ENCODE measurements at regions not wholly inside any gene's neighbourhood (a gene's known extent, or its start where the extent isn't known, plus 50 kb on each side); places are given as distances from the start of the nearest gene placed in this dataset.
"Not testable (repeated sequence)": the region's sequence is repeated elsewhere in the genome, so short reads cannot be mapped to it uniquely, and the experiment has no call there.

DNA sequence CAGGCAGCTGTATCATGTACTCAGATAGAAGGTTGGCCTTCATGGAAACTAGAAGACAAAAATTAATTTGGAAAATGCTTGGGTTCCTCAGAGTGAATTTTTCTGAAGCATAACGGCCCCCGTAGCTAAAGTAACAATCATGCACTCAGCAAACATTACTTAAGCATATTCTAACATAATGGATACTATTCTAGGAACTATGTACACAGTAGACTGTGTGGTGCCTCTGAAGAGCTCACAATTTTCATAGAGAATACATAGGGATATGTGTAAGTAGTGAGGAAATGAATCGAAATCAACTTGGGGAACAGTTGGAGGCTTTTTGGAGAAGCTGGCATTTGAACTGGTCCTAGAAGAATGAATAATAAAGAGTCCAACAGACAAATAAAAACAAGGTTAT is 1045.0 kb downstream of the GLUD2 start:
- no peak for DNase-seq

DNA sequence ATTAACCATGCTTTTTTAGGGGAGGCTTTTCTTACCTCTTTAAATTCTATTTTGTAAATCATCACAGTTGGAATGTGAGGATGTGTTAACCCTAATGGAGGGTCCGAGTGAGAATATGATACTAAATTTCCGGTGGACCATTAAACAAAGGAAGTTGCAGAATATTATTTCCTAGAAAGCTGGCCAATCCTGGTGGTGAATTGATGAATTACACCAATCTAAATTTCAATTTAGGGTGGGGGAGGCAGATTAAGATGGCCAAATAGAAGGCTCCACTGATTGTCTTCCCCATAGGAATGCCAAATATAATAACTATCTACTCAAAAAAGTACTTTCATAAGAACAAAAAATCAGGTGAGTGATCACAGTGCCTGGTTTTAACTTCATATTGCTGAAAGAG is 1045.6 kb downstream of the GLUD2 start:
- no peak for DNase-seq

DNA sequence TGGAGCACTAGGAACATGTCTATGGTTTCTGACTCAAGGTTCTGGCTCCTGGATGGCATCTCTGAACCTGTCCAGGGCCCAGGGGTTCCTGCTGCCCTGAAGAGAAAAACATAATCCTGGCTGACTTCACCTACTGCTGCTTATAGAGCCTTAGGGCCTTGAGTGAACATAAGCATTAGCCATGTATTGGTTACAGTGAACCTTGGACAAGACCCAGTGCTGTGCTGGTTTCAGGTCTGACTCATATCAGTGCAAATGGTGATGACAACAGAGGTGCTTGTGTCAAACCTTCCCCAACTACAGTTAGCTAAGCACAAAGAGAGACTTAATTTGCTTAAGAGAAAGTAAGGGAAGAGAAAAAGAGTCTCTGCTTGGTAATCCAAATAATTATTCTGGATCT is 1047.2 kb downstream of the GLUD2 start:
- DNase-seq = no peak

DNA sequence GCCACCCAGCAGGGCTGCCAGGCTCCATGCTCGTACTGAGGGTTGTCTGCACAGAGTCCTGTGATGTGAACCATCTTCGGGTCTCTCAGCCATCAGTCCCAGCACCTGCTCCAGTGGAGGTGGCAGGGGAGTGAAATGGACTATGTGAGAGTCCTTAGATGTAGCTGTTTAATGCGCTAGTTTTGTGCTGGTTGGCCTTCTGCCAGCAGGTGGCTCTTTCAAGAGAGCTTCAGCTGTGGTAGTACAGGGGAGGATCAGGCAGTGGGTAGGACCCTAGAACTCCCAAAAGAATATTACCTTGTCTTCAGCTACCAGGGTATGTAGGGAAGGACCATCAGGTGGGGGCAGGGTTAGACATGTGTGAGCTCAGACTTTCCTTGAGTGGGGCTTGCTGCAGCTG is 1066.0 kb downstream of the GLUD2 start:
- no peak for DNase-seq

DNA sequence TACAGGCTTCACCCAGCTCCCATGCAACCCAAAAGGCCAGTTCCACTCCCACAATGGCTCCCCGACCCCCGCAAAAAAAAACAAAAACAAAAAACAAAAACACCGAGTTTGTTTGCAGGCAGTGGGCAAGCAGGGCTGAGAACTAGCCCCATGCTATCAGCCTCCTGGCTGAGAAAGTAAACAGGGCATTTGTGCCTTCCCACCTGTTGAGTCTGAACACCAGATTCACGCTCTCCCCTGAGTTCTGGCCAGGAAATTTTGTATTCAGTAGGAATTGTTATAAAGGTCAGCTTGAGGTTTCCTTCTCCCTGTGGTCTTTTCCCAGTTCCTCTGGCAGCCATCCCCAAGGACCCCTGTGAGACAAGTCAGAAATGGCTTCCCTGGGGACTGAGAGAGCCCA is 1066.5 kb downstream of the GLUD2 start:
- no peak for DNase-seq

DNA sequence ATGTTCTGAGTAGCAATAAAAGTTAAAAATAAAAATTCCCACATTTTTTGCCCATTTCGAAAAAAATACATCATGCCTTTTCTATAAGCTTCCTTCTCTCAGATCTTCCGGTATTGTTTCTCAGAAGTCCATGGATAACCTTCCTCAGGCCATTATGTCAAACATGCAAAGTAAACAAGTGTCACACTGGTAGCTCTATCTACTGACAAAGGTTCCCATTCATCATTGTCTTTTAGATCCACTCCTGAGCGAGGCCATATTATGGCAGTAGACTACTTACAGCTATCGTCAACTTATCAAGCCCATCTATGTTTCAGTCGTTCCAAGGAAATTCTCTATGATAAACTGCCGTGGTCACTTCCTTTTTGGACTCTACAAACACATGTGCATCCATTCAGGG is 1068.2 kb downstream of the GLUD2 start:
- DNase-seq = no peak

DNA sequence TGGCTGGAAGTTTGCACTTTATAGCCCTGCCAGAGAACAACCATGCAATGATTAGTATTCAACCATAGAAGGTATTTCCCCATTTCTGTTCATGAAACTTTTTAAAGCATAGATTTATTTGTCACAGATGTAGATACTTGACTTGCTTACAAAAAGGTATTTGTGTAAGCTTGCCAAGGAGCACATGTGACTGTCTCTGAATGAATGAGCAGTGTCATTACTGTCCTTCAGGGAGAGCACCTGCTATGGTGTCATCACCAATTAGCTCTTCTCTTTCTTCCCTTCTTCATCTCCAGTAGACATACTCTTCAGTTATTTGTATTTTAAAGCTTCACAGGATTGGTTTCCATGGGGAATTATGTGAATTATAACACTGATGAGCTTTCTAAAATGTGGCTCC is 1064.7 kb upstream of the GRIA3 start:
- DNase-seq = no peak

DNA sequence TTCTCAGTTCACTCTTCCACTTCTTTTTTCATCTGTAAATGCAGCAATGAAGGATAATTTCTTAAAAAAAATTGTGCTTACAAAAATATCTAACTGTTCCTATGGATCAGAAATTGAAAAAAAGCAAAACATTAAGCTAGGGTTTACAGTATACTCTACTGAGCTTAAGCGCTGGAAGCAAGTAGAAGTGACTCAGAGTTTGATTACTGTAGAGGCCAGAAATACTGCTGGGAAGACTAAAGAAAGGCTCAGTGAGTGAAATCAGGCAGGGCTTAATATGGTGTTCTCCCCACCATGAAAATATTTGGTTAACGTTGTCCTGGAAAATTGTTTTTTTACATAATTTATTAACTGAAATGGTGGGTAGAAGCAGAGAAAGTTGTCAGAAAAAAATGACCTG is 1061.8 kb upstream of the GRIA3 start:
- no peak for DNase-seq

DNA sequence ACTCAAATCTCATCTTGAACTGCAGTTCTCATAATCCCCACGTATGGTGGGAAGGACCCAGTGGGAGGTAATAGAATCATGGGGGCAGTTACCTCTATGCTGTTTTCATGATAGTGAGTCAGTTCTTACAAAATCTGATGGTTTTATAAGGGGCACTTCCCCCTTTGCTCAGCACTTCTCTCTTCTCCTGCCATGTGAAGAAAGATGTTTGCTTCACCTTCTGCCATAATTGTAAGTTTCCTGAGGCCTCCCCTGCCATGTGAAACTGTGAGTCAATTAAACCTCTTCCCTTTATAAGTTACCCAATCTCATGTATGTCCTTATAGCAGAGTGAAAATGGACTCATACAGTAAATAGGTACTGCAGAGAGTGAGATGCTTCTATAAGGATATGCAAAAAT is 1050.6 kb upstream of the GRIA3 start:
- no peak for DNase-seq

DNA sequence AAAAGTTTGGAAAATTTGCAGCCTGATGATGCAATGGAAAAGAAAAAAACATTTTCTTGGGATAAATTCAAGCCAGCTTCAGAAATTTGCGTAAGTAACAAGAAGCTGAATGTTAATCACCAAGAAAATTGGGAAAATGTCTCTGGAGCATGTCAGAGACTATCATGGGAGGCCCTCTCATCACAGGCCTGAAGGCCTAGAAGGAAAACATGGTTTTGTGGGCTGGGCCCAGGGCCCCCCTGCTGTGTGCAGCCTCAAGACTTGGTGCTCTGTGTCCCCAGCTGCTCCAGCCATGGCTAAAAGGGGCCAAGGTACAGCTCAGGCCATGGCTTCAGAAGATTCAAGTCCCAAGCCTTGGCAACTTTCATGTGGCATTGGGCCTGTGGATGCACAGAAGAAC is 1049.8 kb upstream of the GRIA3 start:
- DNase-seq = no peak

DNA sequence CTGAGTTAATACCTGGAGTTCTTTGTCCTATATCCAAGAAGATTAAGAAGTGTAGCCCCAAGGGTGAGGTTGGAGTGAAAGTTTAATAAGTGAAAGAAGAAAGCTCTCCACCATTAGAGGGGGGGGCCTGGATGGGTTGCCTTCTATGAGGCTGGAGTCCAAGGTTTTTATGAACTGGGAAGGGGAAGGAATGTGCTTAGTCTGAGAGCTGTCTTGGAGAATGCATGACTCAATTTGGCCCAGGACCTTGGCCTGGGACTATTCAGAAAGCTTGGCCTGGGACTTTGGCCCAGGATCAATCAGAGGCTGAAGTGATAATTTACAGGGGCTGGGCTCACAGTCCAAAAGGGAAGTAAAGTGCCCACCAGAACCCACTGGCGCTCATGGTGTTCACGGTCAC is 1049.0 kb upstream of the GRIA3 start:
- DNase-seq = no peak

DNA sequence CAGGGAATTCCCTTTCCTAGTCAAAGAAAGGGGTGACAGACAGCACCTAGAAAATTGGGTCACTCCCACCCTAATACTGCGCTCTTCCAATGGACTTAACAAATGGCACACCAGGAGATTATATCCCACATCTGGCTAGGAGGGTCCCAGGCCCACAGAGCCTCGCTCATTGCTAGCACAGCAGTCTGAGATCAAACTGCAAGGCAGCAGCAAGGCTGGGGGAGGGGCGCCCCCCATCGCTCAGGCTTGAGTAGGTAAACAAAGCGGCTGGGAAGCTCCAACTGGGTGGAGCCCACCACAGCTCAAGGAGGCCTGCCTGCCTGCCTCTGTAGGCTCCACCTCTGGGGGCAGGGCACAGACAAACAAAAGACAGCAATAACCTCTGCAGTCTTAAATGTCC is 1043.9 kb upstream of the GRIA3 start:
- not testable (repeated sequence) for DNase-seq

DNA sequence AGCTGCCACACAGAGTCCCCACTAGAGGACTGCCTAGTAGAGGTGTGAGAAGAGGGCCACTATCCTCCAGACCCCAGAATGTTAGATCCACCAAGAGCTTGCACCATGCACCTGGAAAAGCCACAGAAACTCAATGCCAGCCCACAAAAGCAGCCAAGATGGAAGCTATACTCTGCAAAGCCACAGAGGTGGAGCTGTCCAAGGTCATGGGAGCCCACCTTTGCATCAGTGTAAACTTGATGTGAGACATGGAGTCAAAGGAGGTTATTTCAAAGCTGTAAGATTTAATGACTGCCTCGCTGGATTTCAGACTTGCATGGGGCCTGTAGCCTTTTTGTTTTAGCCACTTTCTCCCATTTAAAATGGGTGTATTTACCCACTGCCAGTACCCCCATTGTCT is 1030.1 kb upstream of the GRIA3 start:
- no peak for DNase-seq

DNA sequence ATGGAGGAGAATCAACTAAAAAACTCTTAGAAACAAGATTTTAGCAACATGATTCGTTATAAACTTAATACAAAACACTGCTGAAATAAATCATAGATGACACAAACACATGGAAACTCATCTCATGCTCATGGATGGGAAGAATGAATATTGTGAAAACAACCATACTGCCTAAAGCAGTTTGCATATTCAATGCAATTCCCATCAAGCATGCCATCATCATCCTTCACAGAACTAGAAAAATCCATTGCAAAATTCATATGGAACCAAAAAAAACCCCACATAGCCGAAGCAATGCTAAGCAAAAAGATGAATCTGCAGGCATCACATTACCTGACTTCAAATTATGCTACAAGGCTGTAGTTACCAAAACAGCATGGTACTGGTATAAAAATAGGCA is 1015.8 kb upstream of the GRIA3 start:
- no peak for DNase-seq

DNA sequence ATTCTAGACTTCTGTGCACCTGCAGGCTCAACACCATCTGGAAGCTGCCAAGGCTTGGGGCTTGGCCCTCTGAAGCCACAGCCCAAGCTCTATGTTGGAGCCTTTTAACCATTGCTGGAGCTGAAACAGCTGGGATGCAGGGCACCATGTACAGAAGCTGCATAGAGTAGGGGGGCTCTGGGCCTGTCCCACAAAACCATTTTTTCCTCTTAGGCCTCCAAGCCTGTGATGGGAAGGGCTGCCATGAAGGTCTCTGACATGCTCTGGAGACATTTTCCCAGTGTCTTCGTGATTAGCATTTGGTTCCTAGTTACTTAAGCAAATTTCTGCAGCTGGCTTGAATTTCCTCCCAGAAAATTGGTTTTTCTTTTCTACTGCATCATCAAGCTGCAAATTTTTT is 999.3 kb upstream of the GRIA3 start:
- DNase-seq = no peak

DNA sequence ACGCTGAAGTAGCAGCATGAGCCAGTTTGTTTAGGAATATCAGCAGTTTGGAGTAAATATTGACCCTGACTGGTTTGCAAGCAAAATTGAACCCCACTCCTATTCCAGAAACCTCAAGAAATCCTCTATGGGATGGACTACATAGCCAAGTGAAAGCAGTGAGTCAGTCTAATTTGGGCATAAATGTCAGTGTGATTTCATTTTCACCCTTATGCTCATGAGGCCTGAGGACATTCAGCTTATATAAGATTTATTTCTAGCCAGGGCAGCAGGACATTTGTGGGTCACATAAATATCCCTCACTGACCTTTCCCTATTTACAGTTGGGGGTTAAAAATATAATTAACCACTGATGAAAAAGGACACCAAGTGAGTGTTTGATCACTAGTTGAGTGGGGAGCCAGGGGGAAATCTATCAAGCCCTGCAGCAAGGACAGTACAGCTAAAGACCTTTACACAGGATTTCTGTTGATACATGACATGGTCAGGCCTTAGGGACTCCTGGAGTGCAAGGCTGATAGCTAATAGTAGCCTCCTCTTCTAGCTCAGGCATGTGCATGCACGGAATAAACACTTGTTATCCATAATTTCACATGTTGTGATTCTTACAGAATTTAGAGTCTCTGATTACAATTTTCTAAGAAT is 996.9 kb upstream of the GRIA3 start:
- no peak for DNase-seq

DNA sequence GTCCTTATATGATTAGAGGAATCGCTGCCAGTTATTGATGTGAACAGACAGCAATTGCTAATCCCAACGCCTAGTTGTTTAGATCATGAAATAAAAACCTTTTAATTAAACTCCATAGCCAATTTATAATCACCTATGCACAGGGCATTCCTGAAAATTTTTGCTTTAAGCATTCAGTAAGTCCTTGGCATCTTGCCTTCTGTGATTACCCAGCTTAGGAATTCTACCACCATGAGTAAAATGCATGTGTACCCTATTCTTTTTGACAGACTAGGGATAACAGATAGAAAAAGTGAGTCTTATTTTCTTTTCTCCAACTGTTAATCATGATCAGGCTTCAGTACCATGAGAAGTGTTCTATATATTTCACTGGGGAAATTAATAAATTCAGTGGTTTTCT is 995.3 kb upstream of the GRIA3 start:
- DNase-seq = no peak

DNA sequence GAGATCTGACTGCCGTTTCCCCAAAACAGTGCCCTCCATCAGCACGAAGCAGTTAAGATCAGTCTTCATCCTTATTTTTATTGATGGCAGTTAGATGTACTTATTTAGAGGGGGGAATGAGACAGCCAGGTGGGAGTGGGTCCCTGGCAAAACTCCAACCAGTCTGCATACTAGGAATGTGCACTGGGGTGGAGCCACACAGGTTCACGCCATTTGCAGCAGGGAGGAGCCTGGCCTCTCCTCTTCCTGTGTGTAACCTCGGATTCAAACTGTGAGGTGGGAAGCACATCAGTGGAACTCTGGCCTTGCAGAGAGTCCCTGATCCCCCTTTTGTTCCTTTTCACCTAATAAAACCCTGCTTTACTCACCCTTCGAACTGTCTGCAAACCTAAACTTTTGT is 987.7 kb upstream of the GRIA3 start:
- DNase-seq = no peak

DNA sequence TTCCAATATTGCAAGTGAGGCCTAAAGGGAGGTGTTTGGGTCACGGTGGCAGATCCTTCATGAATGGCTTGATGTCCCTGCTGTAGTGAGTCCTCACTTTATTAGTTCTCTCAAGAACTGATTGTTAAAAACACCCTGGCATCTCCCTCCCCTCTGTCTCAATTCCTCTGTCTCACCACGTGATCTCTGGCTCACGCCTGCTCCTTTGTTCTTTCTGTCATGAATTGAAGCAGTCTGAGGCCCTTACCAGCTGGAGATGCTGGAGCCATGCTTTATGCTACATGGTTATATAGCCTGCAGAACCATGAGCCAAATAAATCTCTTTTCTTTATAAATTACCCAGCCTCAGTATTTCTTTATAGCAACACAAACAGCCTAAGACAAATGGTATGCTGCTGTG is 980.7 kb upstream of the GRIA3 start:
- DNase-seq = no peak

DNA sequence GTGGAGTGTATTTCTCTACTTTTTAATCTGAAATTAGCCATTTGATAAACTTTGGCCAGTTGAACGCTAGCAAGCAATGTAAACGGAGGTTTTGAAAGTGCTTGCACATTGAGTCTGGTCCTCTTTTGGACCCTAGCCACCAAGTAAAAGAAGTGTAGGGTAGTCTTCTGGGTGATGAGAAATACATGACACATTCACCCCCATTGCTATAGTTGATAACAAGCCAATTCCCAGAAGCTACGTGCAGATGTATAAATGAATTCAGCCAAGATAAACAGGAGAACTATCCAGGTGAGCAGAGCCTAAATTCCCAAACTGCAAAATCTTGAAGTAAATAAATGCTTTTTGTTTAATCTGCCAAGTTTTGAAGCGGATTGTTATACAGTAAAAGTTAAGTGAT is 965.4 kb upstream of the GRIA3 start:
- DNase-seq = no peak

DNA sequence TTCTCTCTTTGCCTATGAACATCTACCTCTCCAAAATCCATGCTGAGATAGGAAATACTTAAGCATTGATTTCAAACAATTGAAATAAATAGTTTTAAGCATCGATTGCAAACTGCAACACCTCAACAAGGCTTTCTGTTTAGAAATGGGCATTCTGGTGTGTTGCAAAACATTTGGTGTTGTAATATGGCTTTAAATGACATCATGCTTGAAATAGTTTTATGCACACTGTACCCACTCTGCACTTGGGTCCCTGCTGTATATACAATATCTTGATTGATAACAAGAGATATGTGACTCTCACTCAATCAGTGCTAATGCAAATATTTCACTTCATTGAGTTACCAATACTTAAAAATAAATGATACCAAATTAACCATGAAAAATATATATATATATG is 964.9 kb upstream of the GRIA3 start:
- DNase-seq = no peak

DNA sequence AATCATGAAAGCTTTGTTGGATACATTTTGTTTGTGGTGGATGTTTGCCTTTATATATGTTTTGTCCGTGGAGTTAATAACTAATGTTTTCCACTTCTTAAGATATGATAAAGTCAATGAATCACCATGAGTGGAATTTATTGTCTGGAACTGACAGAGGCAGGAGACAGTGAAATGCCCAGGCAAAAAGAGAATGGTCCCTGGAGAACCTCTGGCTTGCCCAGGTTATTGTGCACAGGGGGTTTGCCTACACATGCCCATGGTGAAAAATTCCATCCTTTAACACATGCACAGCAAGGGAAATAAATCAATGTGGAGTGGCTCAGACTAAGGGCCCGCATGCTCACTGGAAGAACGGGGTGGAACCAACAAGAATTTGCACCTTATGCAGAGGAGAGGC is 964.3 kb upstream of the GRIA3 start:
- no peak for DNase-seq

DNA sequence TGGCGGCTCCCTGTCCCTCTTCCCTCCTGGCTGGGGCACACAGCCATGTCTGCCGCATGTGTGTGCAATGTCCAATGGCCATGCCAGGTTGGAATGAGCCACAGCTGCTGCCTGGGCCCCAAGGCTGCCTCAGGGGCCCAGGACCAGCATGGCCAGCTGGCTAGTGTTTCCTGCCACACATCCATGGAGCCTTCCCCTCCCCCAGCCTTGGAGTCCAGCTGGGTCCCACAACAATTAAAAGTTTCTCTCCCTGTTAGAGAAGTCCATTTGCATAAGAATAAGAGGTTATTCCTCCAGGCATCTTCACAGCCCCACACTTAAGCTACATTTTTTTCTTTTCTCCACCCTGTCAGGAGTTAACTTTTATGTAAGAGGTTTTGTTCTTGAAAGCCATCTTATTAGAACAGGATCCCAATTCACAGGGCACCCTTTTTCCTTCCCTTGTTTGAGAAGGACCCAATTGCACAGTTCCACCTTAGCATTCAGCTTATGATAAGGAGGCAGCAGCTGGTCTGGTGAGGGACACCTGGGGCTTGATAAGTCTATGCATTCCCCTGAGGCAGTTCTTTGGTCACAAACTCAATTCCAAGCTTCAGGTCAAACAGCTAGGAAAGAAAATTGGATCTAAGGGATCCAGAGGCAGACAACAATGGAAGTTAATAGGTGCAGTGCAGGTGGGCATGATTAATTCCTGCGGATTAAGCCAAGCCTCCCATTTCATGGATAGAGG is 963.3 kb upstream of the GRIA3 start:
- DNase-seq = no peak

DNA sequence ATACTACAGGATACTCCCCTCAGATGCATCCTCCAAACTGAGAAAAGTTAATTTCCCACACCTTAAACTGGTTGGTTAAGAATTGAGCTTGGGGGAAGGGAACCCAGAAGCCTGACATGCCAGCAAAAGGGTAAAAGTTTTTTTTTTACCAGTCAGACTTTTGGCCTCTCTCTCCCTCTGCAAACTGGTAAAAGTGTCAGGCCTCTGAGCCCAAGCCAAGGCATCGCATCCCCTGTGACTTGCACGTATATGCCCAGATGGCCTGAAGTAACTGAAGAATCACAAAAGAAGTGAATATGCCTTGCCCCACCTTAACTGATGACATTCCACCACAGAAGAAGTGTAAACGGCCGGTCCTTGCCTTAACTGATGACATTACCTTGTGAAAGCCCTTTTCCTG is 962.3 kb upstream of the GRIA3 start:
- DNase-seq = not testable (repeated sequence)

DNA sequence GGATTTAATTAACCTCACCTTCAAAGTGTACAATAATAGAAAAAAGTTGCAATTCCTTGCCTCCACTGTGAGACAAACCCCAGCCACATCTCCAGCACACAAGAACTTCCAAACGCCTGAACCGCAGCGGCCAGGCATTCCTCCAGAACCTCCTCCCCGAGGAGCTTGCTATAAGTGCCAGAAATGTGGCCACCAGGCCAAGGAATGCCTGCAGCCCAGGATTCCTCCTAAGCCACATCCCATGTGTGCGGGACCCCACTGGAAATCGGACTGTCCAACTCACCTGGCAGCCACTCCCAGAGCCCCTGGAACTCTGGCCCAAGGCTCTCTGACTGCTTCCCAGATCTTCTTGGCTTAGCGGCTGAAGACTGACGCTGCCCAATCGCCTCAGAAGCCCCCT is 959.9 kb upstream of the GRIA3 start:
- DNase-seq = not testable (repeated sequence)
